Upper lobe of left lung (tissue), 4 donors: ENCODE measurements at regions not wholly inside any gene's neighbourhood (a gene's known extent, or its start where the extent isn't known, plus 50 kb on each side); places are given as distances from the start of the nearest gene placed in this dataset.

Experiments
- EP300 ChIP-seq, 4 donors: sonication (generic); formaldehyde crosslinking; IDR thresholded peaks; one replicate each; pipeline ENCODE4 v1.5.1; 2017; ENCODE audit warnings: antibody characterized with exemption in 4 of 4, control low read depth in 2 of 4
- POLR2A ChIP-seq, 4 donors: fragments of 450-650 bp; IDR thresholded peaks; one replicate each; pipeline ENCODE4 v1.5.1; 2016 to 2017; ENCODE audit warnings: antibody characterized with exemption in 4 of 4, mild to moderate bottlenecking in 2 of 4
- POLR2AphosphoS5 ChIP-seq, 2 donors: sonication (generic); formaldehyde crosslinking; IDR thresholded peaks; one replicate each; pipeline ENCODE4 v1.5.1; 2017; ENCODE audit warnings: antibody characterized with exemption in 2 of 2
- TF ChIP-seq, protein P1 (sequence below), 6 experiments: fragments of 450-650 bp in 4 of 6; fragments of 200-600 bp in 2 of 6; sonication (generic) in 2 of 6; IDR thresholded peaks; one replicate each; pipeline ENCODE4 v1.5.1; 2016 to 2019; ENCODE audit warnings: antibody characterized with exemption in 6 of 6

DNA sequence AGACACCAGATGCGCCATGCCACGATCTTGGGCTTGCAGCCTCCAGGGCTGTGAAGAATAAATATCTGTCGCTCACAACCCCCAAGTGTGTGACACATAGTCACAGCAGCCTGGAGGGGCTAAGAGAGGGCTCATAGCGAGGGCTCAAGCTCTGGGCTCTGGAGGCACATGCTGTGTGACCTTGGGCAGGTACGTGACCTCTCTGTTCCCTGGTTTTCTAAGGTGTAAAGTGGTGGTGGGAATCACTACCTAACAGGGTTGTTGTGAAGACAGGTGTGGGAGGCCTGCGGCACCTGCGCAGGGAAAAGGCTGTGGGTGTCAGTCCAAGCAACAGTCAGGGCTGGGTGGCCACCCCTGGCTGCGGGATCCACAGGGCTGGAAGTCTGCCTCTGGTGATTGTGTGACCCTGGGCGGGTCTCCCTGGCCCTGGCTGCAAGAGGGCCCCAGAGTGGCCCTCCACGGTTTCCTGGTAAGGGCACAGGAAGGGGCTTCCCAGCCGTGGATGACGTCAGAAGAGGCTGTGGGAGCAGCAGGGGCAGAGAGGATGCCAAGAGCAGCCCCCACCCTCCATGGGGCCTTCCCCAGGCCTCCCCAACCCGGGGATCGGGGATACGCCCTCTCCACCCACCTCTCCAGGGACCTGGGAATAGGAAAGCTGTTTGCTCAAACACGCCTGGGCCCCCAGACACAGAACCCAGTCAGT lies 218.8 kb upstream of the SGCG start:
- TF ChIP-seq, protein P1, sequence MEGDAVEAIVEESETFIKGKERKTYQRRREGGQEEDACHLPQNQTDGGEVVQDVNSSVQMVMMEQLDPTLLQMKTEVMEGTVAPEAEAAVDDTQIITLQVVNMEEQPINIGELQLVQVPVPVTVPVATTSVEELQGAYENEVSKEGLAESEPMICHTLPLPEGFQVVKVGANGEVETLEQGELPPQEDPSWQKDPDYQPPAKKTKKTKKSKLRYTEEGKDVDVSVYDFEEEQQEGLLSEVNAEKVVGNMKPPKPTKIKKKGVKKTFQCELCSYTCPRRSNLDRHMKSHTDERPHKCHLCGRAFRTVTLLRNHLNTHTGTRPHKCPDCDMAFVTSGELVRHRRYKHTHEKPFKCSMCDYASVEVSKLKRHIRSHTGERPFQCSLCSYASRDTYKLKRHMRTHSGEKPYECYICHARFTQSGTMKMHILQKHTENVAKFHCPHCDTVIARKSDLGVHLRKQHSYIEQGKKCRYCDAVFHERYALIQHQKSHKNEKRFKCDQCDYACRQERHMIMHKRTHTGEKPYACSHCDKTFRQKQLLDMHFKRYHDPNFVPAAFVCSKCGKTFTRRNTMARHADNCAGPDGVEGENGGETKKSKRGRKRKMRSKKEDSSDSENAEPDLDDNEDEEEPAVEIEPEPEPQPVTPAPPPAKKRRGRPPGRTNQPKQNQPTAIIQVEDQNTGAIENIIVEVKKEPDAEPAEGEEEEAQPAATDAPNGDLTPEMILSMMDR (IDR thresholded peaks at IDR 0.05), result no peak
- TF ChIP-seq POLR2A (IDR thresholded peaks at IDR 0.05) (no peak), POLR2AphosphoS5 (IDR thresholded peaks at IDR 0.05) (no peak), EP300 (IDR thresholded peaks at IDR 0.05) (no peak)
